Stomach (tissue), 8 donors: ENCODE measurements at regions not wholly inside any gene's neighbourhood (a gene's known extent, or its start where the extent isn't known, plus 50 kb on each side); places are given as distances from the start of the nearest gene placed in this dataset.

Source experiments
- DNase-seq, 2 donors: peaks; one replicate each; pipeline versions ENCODE4 v3.0.0 to v3.0.0-alpha.2; 2013 to 2019
- H3K27ac ChIP-seq, 5 donors: fragments of 200-600 bp in 4 of 5; sonication (generic) in 4 of 5; one replicate each; pipeline ENCODE4 v1.5.1; 2013 to 2019; ENCODE audit warnings: mild to moderate bottlenecking in 1 of 5, moderate library complexity in 1 of 5
- H3K27me3 ChIP-seq, 3 donors: fragments of 200-600 bp; sonication (generic); one replicate each; pipeline ENCODE4 v1.5.1; 2017 to 2019; ENCODE audit warnings: mixed run types in 1 of 3
- H3K36me3 ChIP-seq, 4 donors: fragments of 200-600 bp; sonication (generic); 1 replicate in 3 of 4; 2 replicates in 1 of 4; pipeline ENCODE4 v1.5.1; 2016 to 2019
- H3K4me1 ChIP-seq, 4 donors: fragments of 200-600 bp; sonication (generic); one replicate each; pipeline ENCODE4 v1.5.1; 2016 to 2019
- H3K4me3 ChIP-seq, 4 donors: fragments of 200-600 bp; sonication (generic) in 3 of 4; one replicate each; pipeline ENCODE4 v1.5.1; 2016 to 2019; ENCODE audit warnings: mild to moderate bottlenecking in 1 of 4
- H3K9me3 ChIP-seq, 4 donors: fragments of 200-600 bp; sonication (generic); one replicate each; pipeline ENCODE4 v1.5.1; 2016 to 2019
- EP300 ChIP-seq: sonication (generic); formaldehyde crosslinking; IDR thresholded peaks from one replicate; pipeline ENCODE4 v1.6.1; 2017; ENCODE audit warnings: antibody characterized with exemption
- POLR2A ChIP-seq, 4 donors: fragments of 450-650 bp; IDR thresholded peaks; one replicate each; pipeline ENCODE4 v1.6.1; 2016; ENCODE audit warnings: antibody characterized with exemption in 4 of 4, control low read depth in 2 of 4, mild to moderate bottlenecking in 1 of 4, moderate library complexity in 1 of 4
- POLR2AphosphoS5 ChIP-seq, 3 donors: sonication (generic); formaldehyde crosslinking; IDR thresholded peaks; one replicate each; pipeline ENCODE4 v1.6.1; 2016; ENCODE audit warnings: antibody characterized with exemption in 3 of 3
- WGBS, 5 donors: extraction: QIAGEN DNeasy Blood & Tissue Kit in 3 of 5; methylation state at CpG; one replicate each; pipeline versions ENCODE4 v1.1.5 to v1.1.7; 2013 to 2018; 5-methylcytosine and 5-hydroxymethylcytosine counted together
- intact Hi-C: fragments of 100-400 bp; cut with DNase I; formaldehyde crosslinking; loops from one replicate; pipeline ENCODE4 v1.15.1; 2023; ENCODE audit warnings: low total_unique reads
- TF ChIP-seq, protein P1 (sequence below), 7 experiments: fragments of 450-650 bp in 4 of 7; fragments of 200-600 bp in 3 of 7; sonication (generic) in 3 of 7; IDR thresholded peaks; one replicate each; pipeline ENCODE4 v1.5.1; 2016 to 2019; ENCODE audit warnings: antibody characterized with exemption in 7 of 7, control low read depth in 2 of 7, mild to moderate bottlenecking in 1 of 7
- donor health status: healthy with polysubstance abuse.
- donor health status: Bipolar disorder and iron deficiency.
- donor health status: healthy.

DNA sequence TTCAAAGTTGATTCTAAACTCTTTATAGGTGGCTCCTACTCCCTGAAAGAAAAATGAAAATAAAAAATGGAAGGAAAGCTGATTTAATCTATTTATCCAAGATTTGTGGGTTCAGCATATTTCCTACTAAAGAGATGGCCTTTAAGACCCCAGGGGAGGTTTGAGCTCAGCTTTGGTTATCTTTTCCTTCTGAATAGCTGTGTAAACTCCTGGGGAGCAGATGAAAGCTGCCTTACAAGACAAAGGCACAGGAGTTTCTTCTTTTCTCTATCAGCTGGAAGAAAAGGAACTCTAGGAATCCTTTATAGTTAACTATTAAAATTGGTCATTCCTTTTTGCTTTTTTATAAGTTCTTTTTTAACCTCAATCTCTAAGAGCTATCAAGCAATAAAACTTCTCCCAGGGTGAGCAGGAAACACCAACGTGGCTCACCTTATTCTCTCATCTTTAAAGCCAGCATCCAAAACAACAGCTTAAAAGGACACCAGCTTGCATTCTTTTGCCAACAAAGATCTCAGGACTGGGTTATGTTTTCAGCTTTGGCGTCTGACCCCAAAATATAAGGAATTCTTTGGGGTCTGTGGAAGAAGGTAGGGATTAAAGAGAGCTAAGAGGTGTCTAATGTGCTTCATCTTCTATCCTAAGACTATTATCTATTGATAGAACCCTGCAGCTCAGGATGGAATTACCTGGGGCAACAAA, 371.7 kb upstream of the KITLG start:
- intact Hi-C loops: no loop called here
- Histone ChIP-seq H3K27me3 (no peaks in the 10 kb centered on the region), H3K27ac (no peak overlapping the region), H3K4me1 (peaks cover 0 to 30% (median 2%) of the 10 kb centered on the region in 4 donors), H3K36me3 (no peaks in the 10 kb centered on the region), H3K4me3 (no peak overlapping the region), H3K9me3 (no peaks in the 10 kb centered on the region)
- TF ChIP-seq POLR2AphosphoS5 (IDR thresholded peaks at IDR 0.05) (no peak), EP300 (no peak), POLR2A (IDR thresholded peaks at IDR 0.05) (no peak)
- TF ChIP-seq, protein P1, sequence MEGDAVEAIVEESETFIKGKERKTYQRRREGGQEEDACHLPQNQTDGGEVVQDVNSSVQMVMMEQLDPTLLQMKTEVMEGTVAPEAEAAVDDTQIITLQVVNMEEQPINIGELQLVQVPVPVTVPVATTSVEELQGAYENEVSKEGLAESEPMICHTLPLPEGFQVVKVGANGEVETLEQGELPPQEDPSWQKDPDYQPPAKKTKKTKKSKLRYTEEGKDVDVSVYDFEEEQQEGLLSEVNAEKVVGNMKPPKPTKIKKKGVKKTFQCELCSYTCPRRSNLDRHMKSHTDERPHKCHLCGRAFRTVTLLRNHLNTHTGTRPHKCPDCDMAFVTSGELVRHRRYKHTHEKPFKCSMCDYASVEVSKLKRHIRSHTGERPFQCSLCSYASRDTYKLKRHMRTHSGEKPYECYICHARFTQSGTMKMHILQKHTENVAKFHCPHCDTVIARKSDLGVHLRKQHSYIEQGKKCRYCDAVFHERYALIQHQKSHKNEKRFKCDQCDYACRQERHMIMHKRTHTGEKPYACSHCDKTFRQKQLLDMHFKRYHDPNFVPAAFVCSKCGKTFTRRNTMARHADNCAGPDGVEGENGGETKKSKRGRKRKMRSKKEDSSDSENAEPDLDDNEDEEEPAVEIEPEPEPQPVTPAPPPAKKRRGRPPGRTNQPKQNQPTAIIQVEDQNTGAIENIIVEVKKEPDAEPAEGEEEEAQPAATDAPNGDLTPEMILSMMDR (IDR thresholded peaks at IDR 0.05): no peak
- WGBS, 5 donors: 37 to 50% (median 47%) methylated on average over 2 of the region's 2 CpGs
- DNase-seq: no peak

- DNase-seq: no peak
- no peaks in the 10 kb centered on the region for H3K9me3 ChIP-seq
- TF ChIP-seq POLR2AphosphoS5 (IDR thresholded peaks at IDR 0.05) (no peak), POLR2A (IDR thresholded peaks at IDR 0.05) (no peak), EP300 (no peak)
- TF ChIP-seq, protein P1 (IDR thresholded peaks at IDR 0.05): no peak
- 67 to 90% (median 87%) methylated on average over 2 of the region's 2 CpGs for WGBS, 5 donors
- H3K4me1 ChIP-seq: peaks cover 0 to 26% (median 8%) of the 10 kb centered on the region in 4 donors
- H3K27me3 ChIP-seq: no peaks in the 10 kb centered on the region
- H3K36me3 ChIP-seq: no peaks in the 10 kb centered on the region
- intact Hi-C loops: no loop called here
- no peak overlapping the region for H3K27ac ChIP-seq
- no peak overlapping the region for H3K4me3 ChIP-seq
These were observed 370.9 kb upstream of the KITLG start for GRCh38 chr12:88951177-88951576.

GRCh38 chr12:88947486-88948043, 367.3 kb upstream of the KITLG start:
- DNase-seq: no peak
- TF ChIP-seq POLR2A (IDR thresholded peaks at IDR 0.05): no peak
- no peak for TF ChIP-seq EP300
- TF ChIP-seq, protein P1 (IDR thresholded peaks at IDR 0.05): no peak
- TF ChIP-seq POLR2AphosphoS5 (IDR thresholded peaks at IDR 0.05): no peak
- Histone ChIP-seq H3K36me3 (no peaks in the 10 kb centered on the region), H3K9me3 (no peaks in the 10 kb centered on the region), H3K27me3 (no peaks in the 10 kb centered on the region), H3K4me3 (no peak overlapping the region), H3K4me1 (peaks cover 0 to 30% (median 16%) of the 10 kb centered on the region in 4 donors), H3K27ac (no peak overlapping the region)
- intact Hi-C loops: no loop called here
- 86 to 98% (median 89%) methylated on average over 3 of the region's 3 CpGs for WGBS, 5 donors

- intact Hi-C loops: no loop called here
- H3K4me1 ChIP-seq: peaks cover 0 to 23% (median 15%) of the 10 kb centered on the region in 4 donors
- peak overlapping the region in 2 of 5 donors; percentile 1 to 39 for H3K27ac ChIP-seq
- H3K4me3 ChIP-seq: no peak overlapping the region
- TF ChIP-seq, protein P1 (IDR thresholded peaks at IDR 0.05): peak in 1 of 7 experiments; percentile 5
- TF ChIP-seq POLR2A (IDR thresholded peaks at IDR 0.05): no peak
- H3K27me3 ChIP-seq: no peaks in the 10 kb centered on the region
- peak in 1 of 2 donors; percentile 44 for DNase-seq
- WGBS, 5 donors: 38 to 59% (median 45%) methylated on average over 5 of the region's 5 CpGs
- no peaks in the 10 kb centered on the region for H3K36me3 ChIP-seq
- H3K9me3 ChIP-seq: no peaks in the 10 kb centered on the region
These were observed 366.2 kb upstream of the KITLG start for GRCh38 chr12:88946372-88946997.
